ENCODE measurements at regions not wholly inside any gene's neighbourhood (a gene's known extent, or its start where the extent isn't known, plus 50 kb on each side); places are given as distances from the start of the nearest gene placed in this dataset.

- Histone ChIP-seq H3K27me3 (no peaks in the 10 kb centered on the region), H3K27ac (no peak overlapping the region), H4K20me1 (ENCODE audit: insufficient read depth, poor library complexity, severe bottlenecking) (no peaks in the 10 kb centered on the region), H3K4me3 (no peak overlapping the region), H3K79me2 (no peaks in the 10 kb centered on the region), H3K9me3 (ENCODE audit: low read depth) (no peaks in the 10 kb centered on the region), H3K36me3 (replicated peaks; ENCODE audit: insufficient read depth, low read depth) (no peaks in the 10 kb centered on the region), H3K9me2 (replicated peaks; ENCODE audit: insufficient read depth) (no peaks in the 10 kb centered on the region), H3K4me2 (no peak overlapping the region), H2AFZ (no peak overlapping the region), H3K4me1 (ENCODE audit: insufficient read depth) (no peaks in the 10 kb centered on the region)
- no peak for DNase-seq (ENCODE audit: low spot score)
- TF ChIP-seq EZH2 (IDR thresholded peaks at IDR 0.05; ENCODE audit: borderline replicate concordance) (no peak), EZH2phosphoT487 (IDR thresholded peaks at IDR 0.05; ENCODE audit: low read depth, severe bottlenecking, unreplicated experiment) (no peak)
- TF ChIP-seq, protein P1, sequence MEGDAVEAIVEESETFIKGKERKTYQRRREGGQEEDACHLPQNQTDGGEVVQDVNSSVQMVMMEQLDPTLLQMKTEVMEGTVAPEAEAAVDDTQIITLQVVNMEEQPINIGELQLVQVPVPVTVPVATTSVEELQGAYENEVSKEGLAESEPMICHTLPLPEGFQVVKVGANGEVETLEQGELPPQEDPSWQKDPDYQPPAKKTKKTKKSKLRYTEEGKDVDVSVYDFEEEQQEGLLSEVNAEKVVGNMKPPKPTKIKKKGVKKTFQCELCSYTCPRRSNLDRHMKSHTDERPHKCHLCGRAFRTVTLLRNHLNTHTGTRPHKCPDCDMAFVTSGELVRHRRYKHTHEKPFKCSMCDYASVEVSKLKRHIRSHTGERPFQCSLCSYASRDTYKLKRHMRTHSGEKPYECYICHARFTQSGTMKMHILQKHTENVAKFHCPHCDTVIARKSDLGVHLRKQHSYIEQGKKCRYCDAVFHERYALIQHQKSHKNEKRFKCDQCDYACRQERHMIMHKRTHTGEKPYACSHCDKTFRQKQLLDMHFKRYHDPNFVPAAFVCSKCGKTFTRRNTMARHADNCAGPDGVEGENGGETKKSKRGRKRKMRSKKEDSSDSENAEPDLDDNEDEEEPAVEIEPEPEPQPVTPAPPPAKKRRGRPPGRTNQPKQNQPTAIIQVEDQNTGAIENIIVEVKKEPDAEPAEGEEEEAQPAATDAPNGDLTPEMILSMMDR (IDR thresholded peaks at IDR 0.05; ENCODE audit: poor library complexity), result no peak
- 91% methylated on average over 15 of the region's 15 CpGs for WGBS (ENCODE audit: low lambda C conversion rate, missing lambda C conversion rate)
Observed at GRCh38 chr18:62655520-62656219, 59.7 kb upstream of the PHLPP1 start.

- TF ChIP-seq EZH2phosphoT487 (IDR thresholded peaks at IDR 0.05; ENCODE audit: low read depth, severe bottlenecking, unreplicated experiment), result no peak
- Histone ChIP-seq H3K9me2 (replicated peaks; ENCODE audit: insufficient read depth) (no peaks in the 10 kb centered on the region), H3K4me3 (no peak overlapping the region), H3K9me3 (ENCODE audit: low read depth) (no peaks in the 10 kb centered on the region), H3K4me1 (ENCODE audit: insufficient read depth) (no peaks in the 10 kb centered on the region), H3K36me3 (replicated peaks; ENCODE audit: insufficient read depth, low read depth) (no peaks in the 10 kb centered on the region), H3K27me3 (no peaks in the 10 kb centered on the region), H2AFZ (no peak overlapping the region), H3K4me2 (no peak overlapping the region), H3K27ac (no peak overlapping the region), H4K20me1 (ENCODE audit: insufficient read depth, poor library complexity, severe bottlenecking) (no peaks in the 10 kb centered on the region), H3K79me2 (no peaks in the 10 kb centered on the region)
- no peak for DNase-seq (ENCODE audit: low spot score)
- 100% methylated on average over 1 of the region's 1 CpG for WGBS (ENCODE audit: low lambda C conversion rate, missing lambda C conversion rate)
Observed at GRCh38 chr18:62658028-62658427, 57.3 kb upstream of the PHLPP1 start.

DNA sequence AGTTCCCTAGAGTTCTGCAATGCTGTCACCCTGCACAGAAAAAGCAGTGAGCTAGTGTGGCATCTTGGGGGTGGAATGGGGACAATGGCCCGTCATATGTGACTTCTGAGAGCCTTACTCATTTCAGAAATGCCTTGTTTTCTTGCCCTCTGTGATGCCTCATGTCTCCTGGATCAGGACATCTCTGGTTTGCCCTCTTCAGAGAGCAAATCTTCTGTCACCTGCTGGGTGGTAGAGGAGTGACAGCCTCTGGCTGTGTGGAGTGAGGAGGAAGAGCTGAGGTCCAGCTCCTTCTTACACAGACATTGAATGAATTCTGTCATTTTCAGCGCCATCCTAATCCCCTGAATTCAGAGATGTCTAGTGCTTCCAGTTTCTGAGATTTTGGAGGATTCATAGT, 55.6 kb upstream of the PHLPP1 start:
- Histone ChIP-seq H3K27me3 (no peaks in the 10 kb centered on the region), H3K4me2 (no peak overlapping the region), H3K27ac (no peak overlapping the region), H3K4me3 (no peak overlapping the region), H3K9me2 (replicated peaks; ENCODE audit: insufficient read depth) (no peaks in the 10 kb centered on the region), H2AFZ (no peak overlapping the region), H3K79me2 (no peaks in the 10 kb centered on the region), H3K4me1 (ENCODE audit: insufficient read depth) (no peaks in the 10 kb centered on the region), H3K36me3 (replicated peaks; ENCODE audit: insufficient read depth, low read depth) (no peaks in the 10 kb centered on the region), H3K9me3 (ENCODE audit: low read depth) (no peaks in the 10 kb centered on the region), H4K20me1 (ENCODE audit: insufficient read depth, poor library complexity, severe bottlenecking) (no peaks in the 10 kb centered on the region)
- no peak for DNase-seq (ENCODE audit: low spot score)
- TF ChIP-seq EZH2phosphoT487 (IDR thresholded peaks at IDR 0.05; ENCODE audit: low read depth, severe bottlenecking, unreplicated experiment), result no peak
- no peak for TF ChIP-seq EZH2 (IDR thresholded peaks at IDR 0.05; ENCODE audit: borderline replicate concordance)
- TF ChIP-seq, protein P1 (IDR thresholded peaks at IDR 0.05; ENCODE audit: poor library complexity), result no peak
- WGBS (ENCODE audit: low lambda C conversion rate, missing lambda C conversion rate), result 82% methylated on average over 2 of the region's 2 CpGs

DNA sequence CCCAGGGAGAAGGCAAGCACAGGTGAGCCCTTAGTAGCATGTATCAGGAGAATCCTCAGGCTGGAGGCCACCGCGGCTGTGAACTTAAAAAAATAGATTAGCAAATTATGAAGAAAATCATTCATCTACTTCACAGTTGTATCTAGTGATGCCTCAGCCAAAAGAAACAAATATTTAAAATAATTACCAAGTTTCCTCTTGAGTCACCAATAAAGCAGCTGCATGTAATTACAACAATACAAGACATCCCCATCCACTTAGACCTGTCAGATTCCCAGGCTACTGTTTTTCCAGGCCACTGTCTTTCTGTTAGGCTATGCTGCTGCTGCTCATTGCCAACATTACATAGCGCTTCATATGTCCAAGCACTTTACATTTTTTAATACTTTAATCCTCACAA, 54.6 kb upstream of the PHLPP1 start:
- Histone ChIP-seq H2AFZ (no peak overlapping the region), H3K36me3 (replicated peaks; ENCODE audit: insufficient read depth, low read depth) (no peaks in the 10 kb centered on the region), H3K79me2 (no peaks in the 10 kb centered on the region), H3K27ac (no peak overlapping the region), H3K4me1 (ENCODE audit: insufficient read depth) (no peaks in the 10 kb centered on the region), H3K9me2 (replicated peaks; ENCODE audit: insufficient read depth) (no peaks in the 10 kb centered on the region), H3K4me2 (no peak overlapping the region), H3K9me3 (ENCODE audit: low read depth) (no peaks in the 10 kb centered on the region), H4K20me1 (ENCODE audit: insufficient read depth, poor library complexity, severe bottlenecking) (no peaks in the 10 kb centered on the region), H3K4me3 (no peak overlapping the region), H3K27me3 (no peaks in the 10 kb centered on the region)
- WGBS (ENCODE audit: low lambda C conversion rate, missing lambda C conversion rate), result 98% methylated on average over 3 of the region's 3 CpGs
- DNase-seq (ENCODE audit: low spot score), result no peak
- TF ChIP-seq EZH2phosphoT487 (IDR thresholded peaks at IDR 0.05; ENCODE audit: low read depth, severe bottlenecking, unreplicated experiment) (no peak), EZH2 (IDR thresholded peaks at IDR 0.05; ENCODE audit: borderline replicate concordance) (no peak)
- TF ChIP-seq, protein P1 (IDR thresholded peaks at IDR 0.05; ENCODE audit: poor library complexity), result no peak

Measured in hepatocyte (in vitro differentiated cells).